Activated CD8-positive, alpha-beta memory T cell treated with anti-CD3 and anti-CD28 coated beads, Interleukin-2, amount 50 U/mL, for 4 hours (primary cell): ENCODE measurements at regions not wholly inside any gene's neighbourhood (a gene's known extent, or its start where the extent isn't known, plus 50 kb on each side); places are given as distances from the start of the nearest gene placed in this dataset.
"Not testable (repeated sequence)": the region's sequence is repeated elsewhere in the genome, so short reads cannot be mapped to it uniquely, and the experiment has no call there.

Source experiments
- DNase-seq: peaks from one replicate; pipeline ENCODE4 v3.0.0-alpha.2; 2020

GRCh38 chr13:43946281-43946680 is 66.6 kb downstream of the LACC1 start:
- no peak for DNase-seq

- DNase-seq = no peak
Measured at GRCh38 chr13:43947897-43948458, 68.3 kb downstream of the LACC1 start.

GRCh38 chr13:43953370-43953769 is 73.7 kb downstream of the LACC1 start:
- no peak for DNase-seq

GRCh38 chr13:43956975-43957374 is 77.3 kb downstream of the LACC1 start:
- DNase-seq = not testable (repeated sequence)

- no peak for DNase-seq
Measured at GRCh38 chr13:43959291-43959690, 79.6 kb downstream of the LACC1 start.

GRCh38 chr13:43961909-43962308 is 82.2 kb downstream of the LACC1 start:
- DNase-seq = no peak

- DNase-seq = no peak
Measured at GRCh38 chr13:43963726-43964125, 84.0 kb downstream of the LACC1 start.

- DNase-seq = no peak
Measured at GRCh38 chr13:43964698-43965458, 85.2 kb downstream of the LACC1 start.

- DNase-seq = no peak
Measured at GRCh38 chr13:43965459-43965845, 85.7 kb downstream of the LACC1 start.

- DNase-seq = not testable (repeated sequence)
Measured at GRCh38 chr13:43968251-43968942, 88.7 kb downstream of the LACC1 start.

GRCh38 chr13:43968943-43969690 is 89.4 kb downstream of the LACC1 start:
- DNase-seq = not testable (repeated sequence)

- DNase-seq = not testable (repeated sequence)
Measured at GRCh38 chr13:43969919-43970318, 90.2 kb downstream of the LACC1 start.

- DNase-seq = not testable (repeated sequence)
Measured at GRCh38 chr13:43970520-43971242, 91.0 kb downstream of the LACC1 start.

GRCh38 chr13:43971324-43971723 is 91.6 kb downstream of the LACC1 start:
- not testable (repeated sequence) for DNase-seq

- no peak for DNase-seq
Measured at GRCh38 chr13:43977911-43978310, 98.2 kb downstream of the LACC1 start.

- DNase-seq = no peak
Measured at GRCh38 chr13:43978688-43979087, 99.0 kb downstream of the LACC1 start.

- DNase-seq = no peak
Measured at GRCh38 chr13:43979492-43979891, 99.8 kb downstream of the LACC1 start.

- DNase-seq = no peak
Measured at GRCh38 chr13:43980587-43980986, 100.9 kb downstream of the LACC1 start.

- no peak for DNase-seq
Measured at GRCh38 chr13:43981091-43981490, 101.4 kb downstream of the LACC1 start.

- DNase-seq = no peak
Measured at GRCh38 chr13:43981512-43982301, 102.0 kb downstream of the LACC1 start.

GRCh38 chr13:43983373-43983772 is 103.7 kb downstream of the LACC1 start:
- no peak for DNase-seq

- no peak for DNase-seq
Measured at GRCh38 chr13:43984292-43984691, 104.6 kb downstream of the LACC1 start.
